H9 (cell line): ENCODE measurements at regions not wholly inside any gene's neighbourhood (a gene's known extent, or its start where the extent isn't known, plus 50 kb on each side); places are given as distances from the start of the nearest gene placed in this dataset.

Source experiments
- DNase-seq: peaks from one replicate; pipeline ENCODE4 v3.0.0-alpha.2; 2017
- H2AFZ ChIP-seq: one replicate; pipeline ENCODE4 v1.6.1; 2013; ENCODE audit warnings: mild to moderate bottlenecking, low read length, control low read depth, moderate library complexity
- H2AK5ac ChIP-seq: 2 replicates; pipeline ENCODE4 v1.6.1; 2013; ENCODE audit warnings: low read length, control low read depth, mixed read lengths; ENCODE audit not compliant: insufficient read length
- H2BK120ac ChIP-seq: one replicate; pipeline ENCODE4 v1.6.1; 2013; ENCODE audit warnings: low read depth, mild to moderate bottlenecking, low read length, control low read depth, inconsistent platforms; ENCODE audit not compliant: poor library complexity, severe bottlenecking
- H2BK12ac ChIP-seq: 2 replicates; pipeline ENCODE4 v1.6.1; 2013; ENCODE audit warnings: low read length, control low read depth, mixed read lengths, low read depth; ENCODE audit not compliant: insufficient read length
- H2BK15ac ChIP-seq: 2 replicates; pipeline ENCODE4 v1.6.1; 2013; ENCODE audit warnings: low read depth, low read length, control low read depth
- H2BK20ac ChIP-seq: one replicate; pipeline ENCODE4 v1.6.1; 2013; ENCODE audit warnings: low read depth, mild to moderate bottlenecking, low read length, control low read depth, inconsistent platforms; ENCODE audit not compliant: poor library complexity, severe bottlenecking
- H2BK5ac ChIP-seq: 2 replicates; pipeline ENCODE4 v1.6.1; 2013; ENCODE audit warnings: low read length, control low read depth, mixed read lengths; ENCODE audit not compliant: insufficient read length
- H3K14ac ChIP-seq: 2 replicates; pipeline ENCODE4 v1.6.1; 2013; ENCODE audit warnings: low read length, control low read depth; ENCODE audit not compliant: insufficient read depth
- H3K18ac ChIP-seq: 2 replicates; pipeline ENCODE4 v1.6.1; 2013; ENCODE audit warnings: low read depth, mild to moderate bottlenecking, mixed read lengths, low read length, control low read depth; ENCODE audit not compliant: insufficient read length
- H3K23ac ChIP-seq: 2 replicates; pipeline ENCODE4 v1.6.1; 2013; ENCODE audit warnings: low read length, control low read depth, mixed read lengths, low read depth; ENCODE audit not compliant: insufficient read length
- H3K23me2 ChIP-seq: 2 replicates; pipeline ENCODE4 v1.6.1; 2013; ENCODE audit warnings: low read depth, mild to moderate bottlenecking, mixed read lengths, low read length, control low read depth; ENCODE audit not compliant: insufficient read length, poor library complexity, severe bottlenecking
- H3K27ac ChIP-seq: 2 replicates; pipeline ENCODE4 v1.5.1; 2013; ENCODE audit warnings: low read length, control low read depth, mixed read lengths, low read depth; ENCODE audit not compliant: insufficient read length
- H3K27me3 ChIP-seq: 2 replicates; pipeline ENCODE4 v1.6.1; 2013; ENCODE audit warnings: low read length, control low read depth, inconsistent platforms; ENCODE audit not compliant: insufficient read depth
- H3K4ac ChIP-seq: 2 replicates; pipeline ENCODE4 v1.6.1; 2013; ENCODE audit warnings: low read depth, mild to moderate bottlenecking, control low read depth, inconsistent platforms, low read length, moderate library complexity
- H3K4me1 ChIP-seq: 2 replicates; pipeline ENCODE4 v1.6.1; 2013; ENCODE audit warnings: low read length, control low read depth, inconsistent platforms; ENCODE audit not compliant: insufficient read depth
- H3K4me2 ChIP-seq: 2 replicates; pipeline ENCODE4 v1.6.1; 2013; ENCODE audit warnings: low read length, control low read depth, mixed read lengths; ENCODE audit not compliant: insufficient read length, insufficient read depth
- H3K56ac ChIP-seq: 2 replicates; pipeline ENCODE4 v1.6.1; 2013; ENCODE audit warnings: low read depth, mild to moderate bottlenecking, mixed read lengths, low read length, control low read depth; ENCODE audit not compliant: insufficient read length
- H3K79me1 ChIP-seq: 2 replicates; pipeline ENCODE4 v1.6.1; 2013; ENCODE audit warnings: low read depth, mild to moderate bottlenecking, moderate library complexity, low read length, control low read depth, inconsistent platforms; ENCODE audit not compliant: insufficient read depth, poor library complexity, severe bottlenecking
- H3K79me2 ChIP-seq: 2 replicates; pipeline ENCODE4 v1.6.1; 2013; ENCODE audit warnings: low read length, control low read depth, inconsistent platforms; ENCODE audit not compliant: insufficient read depth
- H3K9ac ChIP-seq: 2 replicates; pipeline ENCODE4 v1.6.1; 2013; ENCODE audit warnings: low read length, control low read depth, mixed read lengths; ENCODE audit not compliant: insufficient read length; ENCODE audit errors: extremely low read depth
- H3K9me3 ChIP-seq: one replicate; pipeline ENCODE4 v1.6.1; 2013; ENCODE audit warnings: low read depth, low read length, inconsistent platforms; ENCODE audit not compliant: control insufficient read depth
- H3T11ph ChIP-seq: one replicate; pipeline ENCODE4 v1.6.1; 2013; ENCODE audit warnings: mild to moderate bottlenecking, low read length, control low read depth, inconsistent platforms
- H4K20me1 ChIP-seq: one replicate; pipeline ENCODE4 v1.6.1; 2013; ENCODE audit not compliant: control insufficient read depth, insufficient read length, insufficient read depth
- H4K5ac ChIP-seq: 2 replicates; pipeline ENCODE4 v1.6.1; 2013; ENCODE audit warnings: low read depth, mild to moderate bottlenecking, mixed read lengths, low read length, control low read depth; ENCODE audit not compliant: insufficient read length
- H4K8ac ChIP-seq: replicated peaks from 2 replicates; pipeline ENCODE4 v1.6.1; 2013; ENCODE audit warnings: low read length, control low read depth, mixed read lengths, low read depth; ENCODE audit not compliant: insufficient read length
- H4K91ac ChIP-seq: 2 replicates; pipeline ENCODE4 v1.6.1; 2013; ENCODE audit warnings: low read depth, mild to moderate bottlenecking, moderate library complexity, mixed read lengths, low read length, control low read depth; ENCODE audit not compliant: insufficient read length
- H3K27ac Mint-ChIP-seq, 3 experiments: 2 replicates in 2 of 3; 3 replicates in 1 of 3; pipeline ENCODE4 v1.8.0; 2020 to 2021; ENCODE audit warnings: mixed read lengths in 3 of 3, mild to moderate bottlenecking in 1 of 3, moderate library complexity in 1 of 3
- H3K27me3 Mint-ChIP-seq: 2 replicates; pipeline ENCODE4 v1.8.0; 2021; ENCODE audit warnings: low read depth, mild to moderate bottlenecking, moderate library complexity, mixed read lengths
- H3K36me3 Mint-ChIP-seq, 3 experiments: 2 replicates in 2 of 3; 3 replicates in 1 of 3; pipeline ENCODE4 v1.8.0; 2020 to 2021; ENCODE audit warnings: low read depth in 3 of 3, mixed read lengths in 3 of 3; ENCODE audit not compliant: insufficient read depth in 1 of 3
- H3K4me1 Mint-ChIP-seq, 2 experiments: 2 replicates each; pipeline ENCODE4 v1.8.0; 2020; ENCODE audit warnings: mixed read lengths in 2 of 2
- H3K4me3 Mint-ChIP-seq, 2 experiments: 2 replicates in 1 of 2; 3 replicates in 1 of 2; pipeline ENCODE4 v1.8.0; 2020 to 2021; ENCODE audit warnings: mild to moderate bottlenecking in 2 of 2, mixed read lengths in 2 of 2, moderate library complexity in 1 of 2
- H3K9me3 Mint-ChIP-seq, 2 experiments: 2 replicates in 1 of 2; 3 replicates in 1 of 2; pipeline ENCODE4 v1.8.0; 2020; ENCODE audit warnings: mild to moderate bottlenecking in 2 of 2, mixed read lengths in 2 of 2, moderate library complexity in 1 of 2
- WGBS: extraction: QIAGEN DNeasy Blood & Tissue Kit; methylation state at CpG from one replicate; pipeline ENCODE4 v1.1.7; 2013; ENCODE audit warnings: missing lambda C conversion rate, low lambda C conversion rate, mixed read lengths; ENCODE audit not compliant: insufficient read length; ENCODE audit errors: extremely low coverage; 5-methylcytosine and 5-hydroxymethylcytosine counted together
- TF ChIP-seq, protein P1 (sequence below): fragments of 200-600 bp; sonication (generic); conservative IDR thresholded peaks from 3 replicates; pipeline ENCODE4 v1.8.0; 2021; ENCODE audit warnings: antibody characterized with exemption, mild to moderate bottlenecking

DNA sequence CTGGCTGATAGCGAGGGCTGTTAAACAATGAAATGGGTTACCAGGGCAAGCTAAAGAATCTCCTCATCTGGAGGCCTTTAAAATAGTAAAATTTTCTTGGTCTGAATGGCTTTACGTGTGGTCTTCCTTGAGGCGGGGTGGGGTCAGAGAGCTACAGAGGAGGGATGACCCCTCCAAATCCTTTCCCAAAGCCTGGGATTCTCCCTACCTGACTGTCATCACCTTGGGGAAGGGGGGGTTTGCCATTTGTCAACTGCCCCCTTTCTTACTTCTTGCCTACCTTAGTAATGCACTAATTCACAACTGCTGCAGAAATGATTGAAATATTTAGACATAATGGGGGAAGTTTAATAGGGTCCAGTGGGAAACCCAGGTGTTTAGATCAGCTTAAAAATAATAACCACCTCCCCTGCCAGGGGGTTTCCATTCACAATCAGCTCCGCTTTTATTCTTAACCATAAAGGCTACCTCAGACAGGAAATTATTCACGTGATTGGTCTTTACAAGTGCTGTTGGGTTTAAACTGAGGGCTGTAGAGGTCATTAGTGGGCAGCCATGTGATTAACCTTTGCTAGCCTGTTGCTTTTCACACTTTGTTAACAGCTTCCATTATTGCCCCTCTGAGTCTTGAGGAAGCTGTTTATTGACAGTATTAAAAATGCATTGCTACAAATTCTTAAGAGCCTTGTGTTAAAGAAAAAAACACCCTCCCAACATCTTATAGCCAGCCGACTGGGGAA, 276.5 kb upstream of the ATP11B start:
- Histone ChIP-seq H3K14ac (no peak overlapping the region), H2BK12ac (no peak overlapping the region)

More for the DNA sequence above, 276.5 kb upstream of the ATP11B start:
- Histone ChIP-seq H3K4me2 (no peak overlapping the region), H2AFZ (no peak overlapping the region), H4K8ac (no peak overlapping the region), H4K20me1 (no peaks in the 10 kb centered on the region), H3K4me1 (no peaks in the 10 kb centered on the region), H3K23me2 (no peaks in the 10 kb centered on the region), H3K18ac (no peak overlapping the region), H3K23ac (no peak overlapping the region), H3K79me2 (0 out of 2 replicates have a peak, but pooled peaks cover under 1% of the 10 kb centered on the region), H4K5ac (no peak overlapping the region), H3K27ac (no peak overlapping the region), H3K9ac (no peak overlapping the region), H3K79me1 (no peaks in the 10 kb centered on the region), H3K4ac (no peak overlapping the region), H4K91ac (no peak overlapping the region), H3K9me3 (no peaks in the 10 kb centered on the region), H2BK5ac (no peak overlapping the region), H3K27me3 (no peaks in the 10 kb centered on the region), H2AK5ac (no peak overlapping the region), H2BK15ac (no peak overlapping the region), H2BK120ac (no peak overlapping the region), H2BK20ac (no peak overlapping the region), H3T11ph (no peak overlapping the region), H3K56ac (no peak overlapping the region)
- Mint-ChIP-seq H3K27ac (no peak overlapping the region), H3K27me3 (no peaks in the 10 kb centered on the region; the same call in 1 of the 2 replicates), H3K4me3 (no peak overlapping the region), H3K9me3 (no peaks in the 10 kb centered on the region), H3K4me1 (peaks cover 0 to 9% of the 10 kb centered on the region in 2 experiments; a peak in 2 of 4 replicates), H3K36me3 (no peaks in the 10 kb centered on the region)
- DNase-seq, result no peak
- TF ChIP-seq, protein P1, sequence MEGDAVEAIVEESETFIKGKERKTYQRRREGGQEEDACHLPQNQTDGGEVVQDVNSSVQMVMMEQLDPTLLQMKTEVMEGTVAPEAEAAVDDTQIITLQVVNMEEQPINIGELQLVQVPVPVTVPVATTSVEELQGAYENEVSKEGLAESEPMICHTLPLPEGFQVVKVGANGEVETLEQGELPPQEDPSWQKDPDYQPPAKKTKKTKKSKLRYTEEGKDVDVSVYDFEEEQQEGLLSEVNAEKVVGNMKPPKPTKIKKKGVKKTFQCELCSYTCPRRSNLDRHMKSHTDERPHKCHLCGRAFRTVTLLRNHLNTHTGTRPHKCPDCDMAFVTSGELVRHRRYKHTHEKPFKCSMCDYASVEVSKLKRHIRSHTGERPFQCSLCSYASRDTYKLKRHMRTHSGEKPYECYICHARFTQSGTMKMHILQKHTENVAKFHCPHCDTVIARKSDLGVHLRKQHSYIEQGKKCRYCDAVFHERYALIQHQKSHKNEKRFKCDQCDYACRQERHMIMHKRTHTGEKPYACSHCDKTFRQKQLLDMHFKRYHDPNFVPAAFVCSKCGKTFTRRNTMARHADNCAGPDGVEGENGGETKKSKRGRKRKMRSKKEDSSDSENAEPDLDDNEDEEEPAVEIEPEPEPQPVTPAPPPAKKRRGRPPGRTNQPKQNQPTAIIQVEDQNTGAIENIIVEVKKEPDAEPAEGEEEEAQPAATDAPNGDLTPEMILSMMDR, result no peak
- WGBS, result no CpG with 5 or more reads among the region's 6 CpGs
